LNCAP (cell line): ENCODE measurements at regions not wholly inside any gene's neighbourhood (a gene's known extent, or its start where the extent isn't known, plus 50 kb on each side); places are given as distances from the start of the nearest gene placed in this dataset.

Experiments used
- TF ChIP-seq, protein P1 (sequence below): fragments of 450-650 bp; IDR thresholded peaks from 2 replicates; pipeline ENCODE4 v1.5.1; 2017; ENCODE audit warnings: mild to moderate bottlenecking

DNA sequence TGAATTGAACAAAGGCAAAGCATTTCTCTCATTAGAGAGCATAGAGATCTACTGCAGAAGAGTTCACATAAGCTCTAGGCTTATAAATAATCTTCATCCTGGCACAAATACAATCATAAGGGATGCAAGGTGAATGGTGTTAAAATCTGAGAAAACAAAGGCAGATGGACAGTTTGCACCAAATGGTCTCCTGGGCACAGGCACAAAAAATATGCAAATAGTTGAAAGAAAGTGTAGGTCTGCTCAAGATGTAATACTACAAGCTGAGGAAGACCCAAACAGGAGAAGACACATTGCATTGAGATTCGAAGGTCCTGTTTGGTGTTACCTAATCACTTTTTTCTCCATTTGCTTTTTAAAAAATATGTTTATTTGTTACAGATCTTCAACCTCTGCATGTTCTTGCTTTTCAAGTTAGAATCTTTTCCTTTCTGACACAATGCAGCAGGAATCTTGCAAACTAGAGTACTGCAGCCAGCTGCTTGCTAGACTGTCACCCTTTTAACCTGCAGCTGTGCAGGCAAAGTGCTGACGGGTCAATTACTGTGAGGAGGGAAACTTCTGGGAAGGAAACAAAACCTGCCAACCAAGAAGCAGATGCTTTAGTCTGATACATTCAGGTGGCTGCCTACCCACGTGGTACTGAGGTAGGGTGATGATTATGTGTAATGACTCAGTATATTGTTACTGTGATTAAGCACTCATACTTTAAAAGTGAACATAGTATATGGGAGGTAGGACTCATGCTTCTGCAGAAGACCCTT is 1048.6 kb upstream of the SEMA6A start:
- TF ChIP-seq, protein P1, sequence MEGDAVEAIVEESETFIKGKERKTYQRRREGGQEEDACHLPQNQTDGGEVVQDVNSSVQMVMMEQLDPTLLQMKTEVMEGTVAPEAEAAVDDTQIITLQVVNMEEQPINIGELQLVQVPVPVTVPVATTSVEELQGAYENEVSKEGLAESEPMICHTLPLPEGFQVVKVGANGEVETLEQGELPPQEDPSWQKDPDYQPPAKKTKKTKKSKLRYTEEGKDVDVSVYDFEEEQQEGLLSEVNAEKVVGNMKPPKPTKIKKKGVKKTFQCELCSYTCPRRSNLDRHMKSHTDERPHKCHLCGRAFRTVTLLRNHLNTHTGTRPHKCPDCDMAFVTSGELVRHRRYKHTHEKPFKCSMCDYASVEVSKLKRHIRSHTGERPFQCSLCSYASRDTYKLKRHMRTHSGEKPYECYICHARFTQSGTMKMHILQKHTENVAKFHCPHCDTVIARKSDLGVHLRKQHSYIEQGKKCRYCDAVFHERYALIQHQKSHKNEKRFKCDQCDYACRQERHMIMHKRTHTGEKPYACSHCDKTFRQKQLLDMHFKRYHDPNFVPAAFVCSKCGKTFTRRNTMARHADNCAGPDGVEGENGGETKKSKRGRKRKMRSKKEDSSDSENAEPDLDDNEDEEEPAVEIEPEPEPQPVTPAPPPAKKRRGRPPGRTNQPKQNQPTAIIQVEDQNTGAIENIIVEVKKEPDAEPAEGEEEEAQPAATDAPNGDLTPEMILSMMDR, result no peak

DNA sequence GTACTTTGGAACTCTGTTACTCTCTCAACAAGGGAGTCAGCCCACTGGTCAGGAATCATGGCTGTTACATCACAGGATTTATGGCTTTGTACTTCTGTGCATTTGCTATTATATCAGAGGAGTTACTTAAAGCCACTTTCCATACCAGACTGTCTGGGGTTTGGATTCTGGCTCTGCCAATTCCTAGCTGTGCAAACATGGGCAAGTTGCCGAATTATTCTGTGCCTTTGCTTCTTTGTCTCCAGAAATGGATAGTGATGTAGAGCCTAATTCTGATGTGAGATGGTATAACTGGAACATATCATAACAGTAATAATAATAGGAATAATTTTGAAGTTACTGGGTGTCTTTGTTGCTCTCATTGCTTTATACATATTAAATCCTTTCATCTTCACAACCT is 1047.3 kb upstream of the SEMA6A start:
- TF ChIP-seq, protein P1, result no peak

DNA sequence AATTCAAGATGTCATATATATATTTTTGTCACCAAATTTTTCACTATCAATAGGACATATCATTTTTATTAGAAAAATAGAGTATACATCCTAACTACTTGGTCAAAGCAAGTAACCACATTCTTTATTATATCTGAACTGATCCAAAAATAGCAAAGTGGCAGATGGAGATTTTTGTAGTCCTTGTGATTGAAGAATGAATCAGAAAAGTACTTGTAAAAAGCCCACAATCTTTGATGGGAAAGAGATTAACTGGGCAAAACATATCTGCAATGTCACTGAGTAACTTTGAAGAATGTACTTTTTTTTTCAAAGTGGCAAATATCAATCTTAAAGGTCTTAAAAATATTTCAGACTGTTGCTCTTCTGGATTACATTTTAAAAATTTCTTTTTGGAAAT is 1040.6 kb upstream of the SEMA6A start:
- TF ChIP-seq, protein P1, result no peak

DNA sequence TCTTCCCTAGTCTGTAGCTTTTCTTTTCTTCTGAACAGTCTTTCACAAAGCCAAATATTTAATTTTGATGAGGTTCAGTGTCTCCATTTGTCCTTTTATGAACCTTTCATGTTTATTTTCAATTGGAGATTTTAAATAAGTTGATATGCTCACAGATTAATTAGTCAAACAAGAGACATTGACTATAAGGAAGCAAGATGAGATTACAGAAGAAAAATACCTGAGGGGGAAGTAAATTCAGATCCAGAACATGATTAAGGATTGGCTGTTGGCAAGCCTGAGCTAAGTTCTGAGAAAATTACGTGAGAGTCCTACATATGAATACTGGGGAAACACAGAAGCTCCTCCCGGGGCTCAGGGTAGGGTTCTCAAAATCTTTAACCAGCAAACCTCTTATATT is 1039.8 kb upstream of the SEMA6A start:
- TF ChIP-seq, protein P1, result no peak

DNA sequence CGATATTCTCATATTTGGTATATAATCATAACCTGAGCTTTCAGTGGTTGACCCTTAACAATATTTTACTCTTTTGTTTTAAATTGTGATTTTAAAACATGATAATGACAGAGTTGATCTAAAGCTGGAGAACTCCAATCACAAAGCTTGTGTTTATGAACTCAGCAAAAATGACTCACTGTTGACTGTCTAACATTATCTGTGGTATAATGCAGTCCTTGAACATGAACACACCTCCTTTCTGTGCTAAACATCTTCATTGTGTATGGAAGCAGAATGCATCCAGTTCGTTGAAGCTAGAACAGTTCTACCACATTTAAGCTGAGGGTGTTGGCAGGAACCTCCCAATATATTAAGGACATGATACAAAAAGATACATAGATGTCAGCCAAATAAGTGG is 1030.2 kb upstream of the SEMA6A start:
- TF ChIP-seq, protein P1, result no peak

DNA sequence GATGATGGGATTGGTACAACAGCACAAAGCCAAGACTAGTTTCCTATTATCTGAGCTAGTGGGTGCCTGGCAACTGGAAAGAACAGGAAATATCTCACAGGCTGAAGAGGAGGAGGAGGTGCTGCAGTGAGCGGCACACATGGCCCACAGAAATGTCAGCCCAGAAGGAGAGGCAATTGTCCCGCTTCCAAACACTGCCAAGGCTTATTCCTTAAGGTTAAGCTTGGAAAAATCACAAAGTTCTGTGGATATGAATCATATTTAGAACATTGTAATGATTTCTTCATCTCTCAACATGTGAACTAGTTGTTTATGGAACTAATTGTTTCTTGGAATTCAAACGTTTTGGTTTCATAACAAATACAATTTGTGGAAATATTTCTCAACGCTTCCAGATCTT is 1019.5 kb upstream of the SEMA6A start:
- TF ChIP-seq, protein P1, result no peak

DNA sequence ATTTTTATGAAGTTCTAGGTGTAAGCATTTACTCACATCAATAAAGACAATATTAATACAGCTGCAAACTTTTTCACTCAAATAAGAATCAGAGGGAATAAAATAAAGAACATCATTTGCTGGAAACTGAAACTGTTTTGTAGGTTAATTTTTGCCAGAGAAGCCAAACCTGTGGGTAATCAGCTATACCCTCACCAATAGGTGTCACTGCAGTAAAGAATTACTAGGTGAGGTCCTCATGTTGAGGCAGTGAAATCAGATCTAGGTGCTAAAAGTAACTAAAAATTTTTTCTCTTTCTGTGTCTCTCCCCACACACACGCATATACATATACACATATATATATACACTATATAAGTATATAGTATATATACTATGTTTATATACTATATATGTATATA is 1016.3 kb upstream of the SEMA6A start:
- TF ChIP-seq, protein P1, result peak; percentile 69

DNA sequence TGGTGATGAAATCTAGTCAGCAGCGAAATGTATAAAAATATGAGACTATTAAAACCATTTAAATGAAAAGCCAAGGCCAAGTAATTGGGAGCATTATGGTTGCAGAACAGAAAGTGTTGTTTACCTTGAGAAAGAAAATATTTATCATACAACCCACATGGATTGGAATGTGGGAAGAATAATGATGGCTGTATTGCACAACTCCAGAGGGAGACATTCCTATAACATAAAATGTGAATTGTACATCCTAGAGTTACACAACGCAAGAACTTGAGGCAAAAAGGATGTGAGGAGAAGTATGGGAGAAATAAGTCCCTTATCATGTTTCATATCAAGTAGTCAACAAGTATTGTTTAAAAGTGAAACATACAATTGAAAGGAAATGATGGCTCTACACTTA is 1014.0 kb upstream of the SEMA6A start:
- TF ChIP-seq, protein P1, result no peak
